Endothelial cell of umbilical vein (primary cell): ENCODE measurements at regions not wholly inside any gene's neighbourhood (a gene's known extent, or its start where the extent isn't known, plus 50 kb on each side); places are given as distances from the start of the nearest gene placed in this dataset.

Source experiments
- EZH2 ChIP-seq: IDR thresholded peaks from 2 replicates; pipeline ENCODE4 v1.6.1; 2012; ENCODE audit warnings: borderline replicate concordance, low read depth, mild to moderate bottlenecking, moderate library complexity, low read length, inconsistent platforms; ENCODE audit not compliant: severe bottlenecking
- JUN ChIP-seq: IDR thresholded peaks from 2 replicates; pipeline ENCODE4 v1.6.1; 2011; ENCODE audit warnings: borderline replicate concordance, low read depth; ENCODE audit not compliant: insufficient read length, insufficient read depth
- MYC ChIP-seq: IDR thresholded peaks from one replicate; pipeline ENCODE4 v1.6.1; 2011; ENCODE audit warnings: mild to moderate bottlenecking, low read depth, low read length
- POLR2A ChIP-seq: IDR thresholded peaks from 2 replicates; pipeline ENCODE4 v1.6.1; 2012; ENCODE audit warnings: low read depth, mild to moderate bottlenecking, control low read depth, low read length
- POLR2AphosphoS5 ChIP-seq: IDR thresholded peaks from 2 replicates; pipeline ENCODE4 v1.6.1; 2012; ENCODE audit warnings: low read depth, mild to moderate bottlenecking, control low read depth, low read length, moderate library complexity; ENCODE audit not compliant: insufficient read depth
- TF ChIP-seq, protein P1 (sequence below), 2 donors: IDR thresholded peaks; 1 replicate in 1 of 2; 2 replicates in 1 of 2; pipeline ENCODE4 v1.5.1; 2011; ENCODE audit warnings: low read length in 2 of 2, mild to moderate bottlenecking in 2 of 2, moderate library complexity in 2 of 2, control low read depth in 1 of 2, inconsistent platforms in 1 of 2, low read depth in 1 of 2; ENCODE audit not compliant: insufficient read depth in 1 of 2; ENCODE audit errors: extremely low read depth in 1 of 2
- TF ChIP-seq, protein P2 (sequence below): IDR thresholded peaks from 2 replicates; pipeline ENCODE4 v1.6.1; 2011; ENCODE audit not compliant: insufficient read depth, insufficient read length

DNA sequence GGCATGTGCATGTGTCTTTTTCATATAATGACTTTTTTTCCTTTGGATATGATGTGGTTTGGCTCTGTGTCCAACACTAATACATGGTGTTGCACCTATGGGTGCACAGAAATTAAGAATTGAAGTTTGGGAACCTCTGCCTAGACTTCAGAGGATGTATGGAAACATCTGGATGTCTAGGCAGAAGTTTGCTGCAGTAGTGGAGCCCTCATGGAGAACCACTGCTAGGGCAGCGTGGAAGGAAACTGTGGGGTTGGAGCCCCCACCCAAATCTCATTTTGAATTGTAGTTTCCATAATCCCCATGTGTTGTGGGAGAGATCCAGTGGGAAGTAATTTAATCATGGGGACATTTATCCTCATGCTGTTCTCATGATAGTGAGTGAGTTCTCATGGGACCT lies 235.0 kb upstream of the TRPC7 start:
- TF ChIP-seq POLR2A (no peak), EZH2 (no peak), JUN (no peak), POLR2AphosphoS5 (no peak), MYC (no peak)
- TF ChIP-seq, protein P1, sequence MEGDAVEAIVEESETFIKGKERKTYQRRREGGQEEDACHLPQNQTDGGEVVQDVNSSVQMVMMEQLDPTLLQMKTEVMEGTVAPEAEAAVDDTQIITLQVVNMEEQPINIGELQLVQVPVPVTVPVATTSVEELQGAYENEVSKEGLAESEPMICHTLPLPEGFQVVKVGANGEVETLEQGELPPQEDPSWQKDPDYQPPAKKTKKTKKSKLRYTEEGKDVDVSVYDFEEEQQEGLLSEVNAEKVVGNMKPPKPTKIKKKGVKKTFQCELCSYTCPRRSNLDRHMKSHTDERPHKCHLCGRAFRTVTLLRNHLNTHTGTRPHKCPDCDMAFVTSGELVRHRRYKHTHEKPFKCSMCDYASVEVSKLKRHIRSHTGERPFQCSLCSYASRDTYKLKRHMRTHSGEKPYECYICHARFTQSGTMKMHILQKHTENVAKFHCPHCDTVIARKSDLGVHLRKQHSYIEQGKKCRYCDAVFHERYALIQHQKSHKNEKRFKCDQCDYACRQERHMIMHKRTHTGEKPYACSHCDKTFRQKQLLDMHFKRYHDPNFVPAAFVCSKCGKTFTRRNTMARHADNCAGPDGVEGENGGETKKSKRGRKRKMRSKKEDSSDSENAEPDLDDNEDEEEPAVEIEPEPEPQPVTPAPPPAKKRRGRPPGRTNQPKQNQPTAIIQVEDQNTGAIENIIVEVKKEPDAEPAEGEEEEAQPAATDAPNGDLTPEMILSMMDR (IDR thresholded peaks at IDR 0.05; ENCODE audit: extremely low read depth in 1 of 2, insufficient read depth in 1 of 2, low read depth in 1 of 2, low read length in 2 of 2) = no peak
- TF ChIP-seq, protein P2, sequence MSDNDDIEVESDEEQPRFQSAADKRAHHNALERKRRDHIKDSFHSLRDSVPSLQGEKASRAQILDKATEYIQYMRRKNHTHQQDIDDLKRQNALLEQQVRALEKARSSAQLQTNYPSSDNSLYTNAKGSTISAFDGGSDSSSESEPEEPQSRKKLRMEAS = no peak
